Thoracic aorta (tissue), 2 donors: ENCODE measurements at regions not wholly inside any gene's neighbourhood (a gene's known extent, or its start where the extent isn't known, plus 50 kb on each side); places are given as distances from the start of the nearest gene placed in this dataset.
"Not testable (repeated sequence)": the region's sequence is repeated elsewhere in the genome, so short reads cannot be mapped to it uniquely, and the experiment has no call there.

Experiments used
- ATAC-seq: fragments of 150-250 bp; one replicate; pipeline ENCODE4 v1.8.0; 2017; ENCODE audit warnings: low read depth; ENCODE audit not compliant: insufficient number of reproducible peaks, low FRiP score
- DNase-seq: peaks from one replicate; pipeline ENCODE4 v3.0.0-alpha.2; 2020; ENCODE audit warnings: low spot score
- H3K27ac ChIP-seq, 2 donors: fragments of 200-600 bp; sonication (generic); 1 replicate in 1 of 2; 2 replicates in 1 of 2; pipeline ENCODE4 v1.5.1; 2016; ENCODE audit warnings: mild to moderate bottlenecking in 2 of 2, moderate library complexity in 2 of 2
- H3K27me3 ChIP-seq: fragments of 200-600 bp; sonication (generic); replicated peaks from 2 replicates; pipeline ENCODE4 v1.6.0; 2016; ENCODE audit warnings: mild to moderate bottlenecking; ENCODE audit not compliant: insufficient read depth
- H3K36me3 ChIP-seq: fragments of 200-600 bp; sonication (generic); one replicate; pipeline ENCODE4 v1.5.1; 2016
- H3K4me1 ChIP-seq, 2 donors: fragments of 200-600 bp; sonication (generic); 1 replicate in 1 of 2; 2 replicates in 1 of 2; pipeline versions ENCODE4 v1.5.1 to v1.6.0; 2016; ENCODE audit warnings: low read depth in 2 of 2, mild to moderate bottlenecking in 1 of 2; ENCODE audit not compliant: control insufficient read depth in 1 of 2
- H3K4me3 ChIP-seq: fragments of 200-600 bp; sonication (generic); 2 replicates; pipeline ENCODE4 v1.5.1; 2016; ENCODE audit warnings: mild to moderate bottlenecking
- H3K9me3 ChIP-seq: fragments of 200-600 bp; sonication (generic); 2 replicates; pipeline ENCODE4 v1.5.1; 2016
- TF ChIP-seq, protein P1 (sequence below): fragments of 200-600 bp; sonication (generic); IDR thresholded peaks from one replicate; pipeline ENCODE4 v1.5.1; 2019; ENCODE audit warnings: antibody characterized with exemption

DNA sequence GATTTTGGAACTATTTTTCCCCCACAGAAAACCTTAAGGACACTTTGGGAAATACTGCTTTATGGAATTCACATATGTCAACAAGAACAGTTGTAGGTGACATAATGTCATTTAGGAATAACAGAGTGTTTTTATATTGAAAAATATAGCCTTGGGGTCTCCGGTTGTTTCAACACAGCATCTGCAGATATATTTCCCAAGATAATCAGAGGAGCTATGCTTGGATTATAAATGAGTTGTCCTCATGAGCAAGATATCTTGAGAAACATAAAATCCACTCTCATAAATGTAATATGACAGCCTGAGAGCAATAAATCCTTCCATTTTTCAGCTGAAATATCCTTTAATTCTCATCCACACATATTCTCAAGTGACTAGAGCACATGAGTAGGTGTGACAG, 473.7 kb upstream of the LMCD1 start:
- Histone ChIP-seq H3K27me3 (no peaks in the 10 kb centered on the region), H3K9me3 (peaks cover 4% of the 10 kb centered on the region), H3K4me3 (no peak overlapping the region), H3K4me1 (no peaks in the 10 kb centered on the region), H3K36me3 (no peaks in the 10 kb centered on the region), H3K27ac (no peak overlapping the region)
- TF ChIP-seq, protein P1, sequence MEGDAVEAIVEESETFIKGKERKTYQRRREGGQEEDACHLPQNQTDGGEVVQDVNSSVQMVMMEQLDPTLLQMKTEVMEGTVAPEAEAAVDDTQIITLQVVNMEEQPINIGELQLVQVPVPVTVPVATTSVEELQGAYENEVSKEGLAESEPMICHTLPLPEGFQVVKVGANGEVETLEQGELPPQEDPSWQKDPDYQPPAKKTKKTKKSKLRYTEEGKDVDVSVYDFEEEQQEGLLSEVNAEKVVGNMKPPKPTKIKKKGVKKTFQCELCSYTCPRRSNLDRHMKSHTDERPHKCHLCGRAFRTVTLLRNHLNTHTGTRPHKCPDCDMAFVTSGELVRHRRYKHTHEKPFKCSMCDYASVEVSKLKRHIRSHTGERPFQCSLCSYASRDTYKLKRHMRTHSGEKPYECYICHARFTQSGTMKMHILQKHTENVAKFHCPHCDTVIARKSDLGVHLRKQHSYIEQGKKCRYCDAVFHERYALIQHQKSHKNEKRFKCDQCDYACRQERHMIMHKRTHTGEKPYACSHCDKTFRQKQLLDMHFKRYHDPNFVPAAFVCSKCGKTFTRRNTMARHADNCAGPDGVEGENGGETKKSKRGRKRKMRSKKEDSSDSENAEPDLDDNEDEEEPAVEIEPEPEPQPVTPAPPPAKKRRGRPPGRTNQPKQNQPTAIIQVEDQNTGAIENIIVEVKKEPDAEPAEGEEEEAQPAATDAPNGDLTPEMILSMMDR, result no peak
- ATAC-seq, result no peak
- DNase-seq, result no peak

DNA sequence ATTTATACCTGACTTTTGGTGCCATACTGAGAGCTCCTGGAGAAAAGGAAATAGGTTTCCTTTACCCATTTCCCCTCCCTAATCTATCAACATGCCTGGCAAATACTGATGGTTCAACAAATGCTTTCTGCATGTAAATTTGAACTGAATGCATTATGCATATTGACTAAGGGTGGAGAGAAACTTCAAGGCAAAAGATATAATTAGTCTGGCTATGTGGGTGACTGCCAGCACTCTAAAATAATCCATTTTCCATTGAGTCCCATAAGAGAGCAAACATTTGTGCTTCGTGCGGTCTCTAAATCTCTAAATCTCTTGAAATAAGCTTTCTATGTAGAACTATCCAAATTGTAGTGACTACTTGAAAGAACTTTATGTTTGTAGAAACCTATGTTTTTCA, 451.3 kb upstream of the LMCD1 start:
- Histone ChIP-seq H3K27me3 (no peaks in the 10 kb centered on the region), H3K9me3 (no peaks in the 10 kb centered on the region), H3K36me3 (no peaks in the 10 kb centered on the region), H3K4me1 (no peaks in the 10 kb centered on the region), H3K27ac (no peak overlapping the region), H3K4me3 (no peak overlapping the region)
- ATAC-seq (no peak), DNase-seq (no peak)
- TF ChIP-seq, protein P1, result no peak

DNA sequence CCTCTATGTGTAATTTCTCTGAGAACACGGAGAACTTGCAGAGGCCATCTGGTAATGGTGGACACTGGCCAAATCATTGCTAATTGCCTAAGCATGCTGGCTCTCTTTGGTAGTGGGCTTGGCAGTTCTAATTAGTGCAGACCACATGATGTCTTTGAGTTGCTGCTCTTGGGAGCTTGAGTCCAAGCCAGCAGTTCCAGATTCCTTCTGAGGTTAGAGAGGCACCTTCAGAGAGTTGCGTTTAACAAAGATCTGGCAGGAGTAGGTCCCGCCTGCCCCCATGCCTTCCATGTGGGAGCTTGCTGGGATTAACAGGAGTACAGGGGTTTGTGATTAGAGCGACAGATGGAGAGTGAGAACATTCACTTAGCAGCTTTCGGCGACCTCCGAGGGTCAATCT, 449.0 kb upstream of the LMCD1 start:
- DNase-seq (no peak), ATAC-seq (no peak)
- TF ChIP-seq, protein P1, result no peak
- Histone ChIP-seq H3K36me3 (no peaks in the 10 kb centered on the region), H3K9me3 (no peaks in the 10 kb centered on the region), H3K27ac (no peak overlapping the region), H3K27me3 (no peaks in the 10 kb centered on the region), H3K4me3 (no peak overlapping the region), H3K4me1 (no peaks in the 10 kb centered on the region)

DNA sequence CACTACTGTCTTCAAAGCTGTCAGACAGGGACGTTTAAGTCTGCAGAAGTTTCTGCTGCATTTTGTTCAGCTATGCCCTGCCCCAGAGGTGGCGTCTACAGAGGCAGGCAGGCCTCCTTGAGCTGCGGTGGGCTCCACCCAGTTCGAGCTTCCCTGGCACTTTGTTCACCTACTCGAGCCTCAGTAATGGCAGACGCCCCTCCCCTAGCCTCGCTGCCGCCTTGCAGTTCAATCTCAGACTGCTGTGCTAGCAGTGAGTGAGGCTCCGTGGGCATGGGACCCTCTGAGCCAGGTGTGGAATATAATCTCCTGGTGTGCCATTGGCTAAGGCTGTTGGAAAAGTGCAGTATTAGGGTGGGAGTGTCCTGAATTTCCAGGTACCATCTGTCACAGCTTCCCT, 433.5 kb upstream of the LMCD1 start:
- not testable (repeated sequence) for H3K27ac ChIP-seq, H3K36me3 ChIP-seq, H3K4me1 ChIP-seq, H3K9me3 ChIP-seq, DNase-seq, H3K27me3 ChIP-seq, H3K4me3 ChIP-seq, ATAC-seq

DNA sequence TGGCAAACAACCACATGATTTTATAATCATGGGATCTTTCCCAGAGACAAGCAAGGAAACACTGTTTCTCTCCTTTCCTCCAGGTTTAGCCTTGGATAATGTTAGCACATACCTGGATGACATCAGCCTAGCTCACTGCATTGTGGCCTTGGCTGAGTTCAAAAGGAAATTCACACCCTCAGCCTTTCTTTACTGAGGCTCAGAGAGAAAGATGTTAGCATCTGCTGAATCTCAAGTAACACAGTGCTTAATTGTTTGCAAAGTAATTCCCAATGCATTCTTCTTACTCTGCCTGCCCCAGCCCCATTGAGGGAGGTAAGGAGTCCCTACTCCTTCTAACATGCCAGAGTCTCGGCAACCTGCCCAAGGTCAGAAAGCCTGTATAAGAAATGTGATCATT, 432.2 kb upstream of the LMCD1 start:
- TF ChIP-seq, protein P1, result no peak
- Histone ChIP-seq H3K27ac (no peak overlapping the region), H3K4me3 (no peak overlapping the region), H3K4me1 (no peaks in the 10 kb centered on the region), H3K27me3 (no peaks in the 10 kb centered on the region), H3K9me3 (no peaks in the 10 kb centered on the region), H3K36me3 (no peaks in the 10 kb centered on the region)
- ATAC-seq, result no peak
- no peak for DNase-seq

DNA sequence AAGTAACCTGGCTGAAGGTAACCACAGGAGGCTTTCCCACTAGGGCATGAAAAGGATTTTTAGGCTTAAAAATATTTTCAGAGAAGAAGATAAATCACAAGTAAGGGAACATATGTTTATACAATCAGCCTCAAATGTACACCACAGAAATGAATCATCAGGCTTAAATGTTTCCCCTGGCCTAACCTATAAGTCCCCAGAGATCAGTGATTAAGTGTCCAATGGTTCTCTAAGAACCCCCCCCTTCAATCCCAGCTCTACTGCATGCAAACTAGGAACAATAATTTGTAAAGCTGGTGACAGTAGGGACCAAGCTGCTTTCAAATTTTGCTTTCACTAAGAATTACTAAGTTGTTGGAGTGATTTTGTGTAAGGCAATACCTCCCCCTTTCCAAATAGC, 431.6 kb upstream of the LMCD1 start:
- no peak overlapping the region for H3K4me3 ChIP-seq
- H3K27me3 ChIP-seq, result no peaks in the 10 kb centered on the region
- H3K4me1 ChIP-seq, result no peaks in the 10 kb centered on the region
- H3K27ac ChIP-seq, result no peak overlapping the region
- no peaks in the 10 kb centered on the region for H3K36me3 ChIP-seq
- TF ChIP-seq, protein P1, result no peak
- no peaks in the 10 kb centered on the region for H3K9me3 ChIP-seq
- DNase-seq (no peak), ATAC-seq (no peak)

DNA sequence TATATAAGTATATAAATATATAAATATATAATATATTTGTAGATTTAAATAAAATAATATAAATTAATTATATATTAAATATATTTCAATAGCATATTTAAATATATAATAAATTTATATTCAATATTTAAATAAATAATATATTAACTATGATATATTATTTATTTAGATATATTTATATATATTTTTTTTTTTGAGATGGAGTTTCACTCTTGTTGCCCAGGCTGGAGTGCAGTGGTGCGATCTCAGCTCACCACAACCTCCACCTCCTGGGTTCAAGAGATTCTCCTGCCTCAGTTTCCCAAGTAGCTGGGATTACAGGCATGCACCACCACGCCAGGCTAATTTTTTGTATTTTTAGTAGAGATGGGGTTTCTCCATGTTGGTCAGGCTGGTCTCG, 426.9 kb upstream of the LMCD1 start:
- H3K4me1 ChIP-seq, DNase-seq, H3K4me3 ChIP-seq, H3K36me3 ChIP-seq, H3K27me3 ChIP-seq, H3K9me3 ChIP-seq, ATAC-seq, H3K27ac ChIP-seq: not testable (repeated sequence)
